T-helper 1 cell treated with Interleukin-12 subunit alpha and Interleukin-12 subunit beta and Interleukin-4 antibody, amounts not matched to agents 30 ng/mL and 1 ng/mL, for 36 hours (primary cell): ENCODE measurements at regions not wholly inside any gene's neighbourhood (a gene's known extent, or its start where the extent isn't known, plus 50 kb on each side); places are given as distances from the start of the nearest gene placed in this dataset.
"Not testable (repeated sequence)": the region's sequence is repeated elsewhere in the genome, so short reads cannot be mapped to it uniquely, and the experiment has no call there.

Experiments used
- intact Hi-C: fragments of 100-400 bp; cut with micrococcal nuclease; formaldehyde crosslinking; loops from one replicate; pipeline ENCODE4 v1.15.1; 2024

GRCh38 chr1:184822267-184822666 is 67.6 kb upstream of the EDEM3 start:
- intact Hi-C loops = no loop called here

- intact Hi-C loops = no loop called here
Measured at GRCh38 chr1:184821658-184822057, 67.0 kb upstream of the EDEM3 start.

GRCh38 chr1:184820956-184821355 is 66.3 kb upstream of the EDEM3 start:
- intact Hi-C loops = no loop called here

- intact Hi-C loops = no loop called here
Measured at GRCh38 chr1:184820218-184820750, 65.6 kb upstream of the EDEM3 start.

GRCh38 chr1:184818646-184819045 is 64.0 kb upstream of the EDEM3 start:
- intact Hi-C loops = no loop called here

GRCh38 chr1:184817003-184817402 is 62.3 kb upstream of the EDEM3 start:
- intact Hi-C loops = not testable (repeated sequence)

- intact Hi-C loops = no loop called here
Measured at GRCh38 chr1:184813528-184814089, 59.0 kb upstream of the EDEM3 start.

GRCh38 chr1:184811439-184812111 is 56.9 kb upstream of the EDEM3 start:
- intact Hi-C loops = no loop called here

- intact Hi-C loops = no loop called here
Measured at GRCh38 chr1:184810735-184811343, 56.2 kb upstream of the EDEM3 start.

GRCh38 chr1:184806296-184806721 is 51.7 kb upstream of the EDEM3 start:
- intact Hi-C loops = loop anchor here (5.0 to 10.0 kb wide), 2 partner anchors 351 to 508 kb away; partner anchors contain the start of genes IVNS1ABP, SWT1 and TRMT1L

GRCh38 chr1:184805667-184806295 is 51.1 kb upstream of the EDEM3 start:
- intact Hi-C loops = loop anchor here (1.0 to 10.0 kb wide), 9 partner anchors 50 to 890 kb away; partner anchors contain the start of genes IVNS1ABP, RNF2, SWT1 and TRMT1L
